UCSD-AML1 (cell line): ENCODE measurements at regions not wholly inside any gene's neighbourhood (a gene's known extent, or its start where the extent isn't known, plus 50 kb on each side); places are given as distances from the start of the nearest gene placed in this dataset.
"Not testable (repeated sequence)": the region's sequence is repeated elsewhere in the genome, so short reads cannot be mapped to it uniquely, and the experiment has no call there.

Experiments used
- DNase-seq: peaks from one replicate; lab custom pipeline; 2025; ENCODE audit not compliant: unreplicated experiment; lab: John Stamatoyannopoulos, UW

DNA sequence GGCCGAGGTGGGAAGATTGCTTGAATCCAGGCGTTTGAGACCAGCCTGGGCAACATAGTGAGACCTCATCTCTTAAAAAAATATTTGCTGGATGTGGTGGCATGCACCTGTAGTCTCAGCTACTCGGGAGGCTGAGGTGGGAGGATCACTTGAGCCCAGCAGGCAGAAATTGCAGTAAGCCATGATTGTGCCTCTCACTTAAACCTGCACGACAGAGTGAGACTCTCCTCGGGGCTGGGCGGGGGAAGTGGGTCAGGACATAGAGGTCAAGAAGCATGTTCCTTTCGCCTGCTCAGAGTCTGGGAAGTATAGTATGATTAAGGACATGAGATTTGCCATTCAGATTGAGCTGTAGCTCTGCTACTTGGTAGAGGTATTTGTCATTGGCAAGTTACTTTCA, 52.3 kb downstream of the SEPTIN7 start:
- DNase-seq = not testable (repeated sequence)

DNA sequence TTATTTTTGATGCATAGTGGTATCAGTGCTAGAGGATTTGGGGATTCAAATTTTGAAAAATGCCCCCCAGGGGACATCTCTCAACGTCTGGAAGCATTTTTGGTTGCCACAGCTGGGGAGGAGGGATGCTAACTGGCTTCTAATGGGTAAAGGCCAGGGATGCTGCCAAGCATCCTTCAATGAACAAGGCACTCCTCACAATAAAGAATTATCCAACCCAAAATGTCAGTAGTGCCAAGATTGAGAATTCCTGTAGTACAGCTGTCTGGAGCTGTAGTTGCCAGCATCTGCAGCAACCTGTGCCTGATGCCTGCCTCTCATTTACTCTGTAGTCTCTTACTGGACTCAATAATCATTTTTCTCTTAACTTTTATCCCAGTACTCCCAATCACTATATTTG, 53.5 kb downstream of the SEPTIN7 start:
- DNase-seq = no peak

DNA sequence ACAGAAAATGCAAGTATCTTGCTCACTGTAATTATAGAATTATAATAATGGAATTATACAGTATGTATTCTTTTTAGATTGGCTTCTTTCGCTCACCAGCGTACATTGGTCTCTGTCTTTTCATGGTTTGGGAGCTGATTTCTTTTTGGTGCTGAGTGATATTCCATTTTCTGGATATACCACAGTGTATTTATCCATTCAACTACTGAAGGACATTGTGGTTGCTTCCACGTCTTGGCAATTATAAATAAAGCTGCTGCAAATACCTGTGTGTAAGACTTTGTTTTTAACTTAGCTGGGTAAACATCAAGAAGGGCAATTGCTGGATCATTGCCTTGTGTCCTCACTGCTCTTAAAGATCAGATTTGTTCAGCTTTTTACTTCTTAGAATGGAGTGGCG, 55.3 kb downstream of the SEPTIN7 start:
- DNase-seq = no peak

DNA sequence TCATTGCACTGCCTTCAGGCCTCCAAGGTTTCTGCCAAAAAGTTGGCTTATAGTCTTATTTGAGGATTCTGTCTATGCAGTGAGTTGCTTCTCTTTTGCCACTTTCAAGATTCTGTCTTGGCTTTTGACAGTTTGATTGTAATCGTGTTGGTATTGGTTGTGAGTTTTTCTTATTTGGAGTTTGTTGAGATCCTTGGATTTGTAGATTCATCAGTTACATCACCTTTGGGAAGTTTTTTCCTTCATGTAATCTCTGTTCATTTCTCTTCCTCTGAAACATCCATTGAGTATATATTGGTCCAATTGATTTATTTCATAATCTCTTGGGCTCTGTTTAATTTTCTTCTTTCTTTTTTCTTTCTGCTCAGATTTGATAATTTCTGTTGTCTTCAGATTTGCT, 59.8 kb downstream of the SEPTIN7 start:
- DNase-seq = no peak

DNA sequence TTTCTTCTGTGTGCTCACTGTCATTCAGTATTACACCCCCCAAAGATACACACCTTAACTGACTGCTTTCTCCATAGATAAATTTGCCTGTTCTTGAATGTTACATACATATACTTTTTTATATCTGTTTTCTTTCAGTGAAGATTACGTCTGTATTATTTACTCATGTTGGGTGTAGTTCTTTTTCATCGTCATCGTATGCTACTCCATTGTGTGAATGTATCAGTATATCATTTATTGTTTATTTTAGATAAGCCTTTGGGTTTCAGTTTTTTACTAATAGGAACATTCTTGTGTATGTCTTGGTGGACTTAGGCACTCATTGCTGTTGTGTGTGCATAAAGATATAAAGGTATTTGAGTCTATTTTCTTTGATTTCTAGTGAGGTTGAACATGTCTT, 64.4 kb downstream of the SEPTIN7 start:
- DNase-seq = no peak

DNA sequence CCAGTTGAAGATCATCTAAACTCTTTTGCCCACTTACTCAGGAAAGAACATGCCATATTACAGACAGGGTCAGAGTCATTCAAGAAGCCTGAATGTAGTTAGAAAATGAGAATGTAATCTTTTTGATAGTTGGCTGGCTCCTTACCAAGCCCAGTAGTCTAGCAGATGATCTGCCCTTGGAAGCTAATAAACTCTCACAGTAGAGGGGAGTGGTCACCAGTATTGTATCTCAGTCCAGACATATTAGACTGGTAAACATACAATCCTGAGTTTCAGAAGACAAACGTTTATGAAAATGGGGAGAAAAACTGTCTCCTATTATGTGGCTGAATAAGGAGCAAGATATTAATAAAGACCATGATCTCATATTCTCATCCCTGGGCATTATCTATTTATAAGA, 65.3 kb downstream of the SEPTIN7 start:
- DNase-seq = no peak

DNA sequence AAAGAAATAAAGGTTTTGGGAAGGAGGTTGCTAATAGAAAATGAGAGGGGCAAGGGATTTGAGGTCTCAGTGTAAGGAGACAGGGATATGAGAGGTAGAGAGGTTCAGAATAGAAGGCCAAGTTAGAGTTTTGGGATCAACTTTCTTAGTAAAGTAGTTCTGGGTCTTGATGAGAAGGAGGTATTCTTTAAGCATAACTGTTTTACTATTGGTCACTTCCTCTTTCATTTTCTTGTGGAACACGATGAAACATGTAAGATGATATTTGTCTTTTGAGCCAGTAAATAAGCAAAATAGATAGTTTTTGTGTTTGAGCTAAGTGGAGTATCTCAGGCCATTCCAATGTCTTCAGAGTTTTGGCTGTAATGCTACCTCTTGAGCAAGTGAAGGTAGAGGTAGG, 68.3 kb downstream of the SEPTIN7 start:
- DNase-seq = not testable (repeated sequence)

DNA sequence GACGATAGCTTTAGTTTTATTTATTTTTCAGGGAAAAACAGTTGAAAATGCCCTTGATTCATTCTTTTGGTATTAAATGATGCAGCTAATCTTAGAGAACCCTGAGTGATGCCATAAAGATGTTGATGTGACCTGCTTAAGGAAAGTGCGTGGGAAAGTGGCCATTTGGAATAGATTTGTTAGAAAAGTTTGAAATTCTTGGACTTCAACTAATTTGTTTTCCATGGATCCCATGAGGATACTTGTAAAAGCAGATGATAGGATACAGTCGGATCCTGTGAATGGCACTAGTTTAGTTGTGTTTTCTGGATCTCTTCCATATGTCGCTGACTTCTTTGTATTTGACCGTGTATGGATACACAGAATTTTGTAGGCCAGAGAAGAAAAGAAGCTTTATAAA, 69.0 kb downstream of the SEPTIN7 start:
- no peak for DNase-seq

DNA sequence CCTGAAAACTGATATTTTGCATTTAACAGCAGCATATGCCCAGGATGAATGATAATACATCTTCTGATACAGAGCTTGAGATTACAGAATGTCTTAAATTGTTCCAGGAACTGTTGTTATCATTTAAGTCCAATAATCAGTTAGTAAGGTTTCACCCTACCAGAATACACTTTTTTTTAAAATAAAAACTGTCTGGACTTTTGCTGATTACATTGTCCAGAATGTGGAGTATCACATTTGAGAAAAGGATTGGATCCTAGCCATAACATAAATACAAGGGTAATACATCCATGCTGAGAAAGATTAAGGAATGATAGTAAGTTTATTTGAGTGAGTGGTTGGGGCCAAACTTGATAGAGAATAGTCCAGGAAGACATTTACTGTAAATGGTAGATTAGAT, 71.0 kb downstream of the SEPTIN7 start:
- no peak for DNase-seq

DNA sequence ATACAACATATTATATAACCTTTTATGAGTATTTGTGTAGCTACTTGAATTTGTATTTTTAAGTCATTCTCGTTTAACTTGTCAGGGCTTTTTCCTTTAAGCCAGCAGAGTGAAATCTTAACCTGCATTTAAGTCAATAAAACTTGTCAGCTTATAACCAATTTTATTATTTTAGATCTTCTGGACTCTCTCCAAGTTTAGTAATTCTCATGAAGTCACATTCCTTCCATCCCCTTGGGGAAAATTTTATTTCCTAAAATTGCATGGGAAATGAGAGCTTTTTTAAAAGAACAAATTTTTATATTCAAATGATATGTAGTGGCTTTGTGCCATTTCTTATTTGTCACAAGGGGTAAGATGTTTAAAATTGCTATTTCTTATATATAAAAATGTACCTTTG, 74.0 kb downstream of the SEPTIN7 start:
- no peak for DNase-seq

DNA sequence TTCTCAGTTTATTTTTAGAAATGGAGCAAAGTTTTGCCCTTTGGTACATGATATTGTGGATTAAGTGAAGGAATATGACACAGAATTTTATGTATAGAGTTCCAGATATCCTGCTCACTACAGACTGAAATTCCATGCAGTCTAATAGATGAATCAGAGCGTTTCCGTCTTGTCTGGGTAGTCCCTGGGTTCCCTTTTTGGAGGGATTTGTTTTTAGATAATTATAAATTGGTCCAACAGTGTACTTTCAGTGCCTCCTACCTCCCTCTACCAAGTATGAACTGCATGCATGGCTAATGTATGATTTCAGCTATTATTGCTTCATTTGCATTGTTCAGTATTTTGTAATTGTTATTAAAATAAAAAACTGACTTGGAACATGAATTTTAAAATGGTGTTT, 74.4 kb downstream of the SEPTIN7 start:
- DNase-seq = no peak

DNA sequence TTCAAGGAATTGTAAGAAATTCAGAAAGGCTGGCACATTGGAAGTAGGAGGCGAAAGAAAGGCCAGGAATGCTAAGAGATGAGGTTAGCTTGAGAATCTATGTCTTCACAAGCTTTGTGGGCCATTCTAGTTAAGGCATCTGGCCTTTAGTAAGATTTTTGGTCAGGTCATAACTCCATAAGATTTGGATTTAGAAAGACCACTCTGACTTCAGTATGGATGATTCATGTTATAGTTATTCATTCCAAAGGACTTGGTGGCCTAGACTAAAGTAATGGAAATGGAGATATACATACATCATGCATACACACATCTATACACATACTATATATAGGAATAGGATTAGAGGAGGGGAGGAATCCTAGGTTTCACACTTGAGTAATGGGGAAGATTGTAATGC, 77.5 kb downstream of the SEPTIN7 start:
- no peak for DNase-seq

DNA sequence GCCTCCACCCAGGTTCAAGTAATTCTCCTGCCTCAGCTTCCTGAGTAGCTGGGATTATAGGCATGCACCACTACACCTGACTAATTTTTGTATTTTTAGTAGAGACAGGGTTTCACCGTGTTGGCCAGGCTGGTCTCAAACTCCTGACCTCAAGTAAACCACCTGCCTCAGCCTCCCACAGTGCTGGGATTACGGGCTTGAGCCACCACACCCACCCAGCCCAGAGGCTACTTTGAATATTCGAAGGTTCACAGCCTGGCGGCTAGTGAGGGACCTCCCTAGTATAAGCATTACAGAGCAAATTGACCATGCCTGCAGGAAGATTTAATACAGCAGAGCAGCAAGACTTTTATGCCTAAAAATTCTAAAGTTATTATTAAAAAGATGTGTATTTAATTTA, 86.6 kb downstream of the SEPTIN7 start:
- DNase-seq = not testable (repeated sequence)

DNA sequence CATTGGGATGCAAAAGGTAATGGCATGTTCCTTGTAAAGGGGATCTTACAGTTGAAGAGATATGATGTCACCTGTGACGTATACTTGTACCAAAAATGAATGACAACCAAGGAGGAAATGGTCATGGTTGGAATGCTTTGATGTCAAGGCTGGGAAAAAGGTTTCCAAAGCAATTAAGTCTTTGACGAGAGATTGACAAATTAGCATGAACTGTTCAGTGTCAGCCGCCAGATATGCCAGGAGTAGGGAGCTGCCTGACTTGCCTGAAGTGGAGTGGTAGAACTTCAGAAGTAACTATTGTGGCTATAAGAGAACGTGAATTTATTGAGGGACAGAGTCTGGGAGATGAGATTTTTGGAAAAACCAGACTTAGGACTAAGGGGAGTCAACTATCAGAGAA, 88.1 kb downstream of the SEPTIN7 start:
- DNase-seq = no peak

DNA sequence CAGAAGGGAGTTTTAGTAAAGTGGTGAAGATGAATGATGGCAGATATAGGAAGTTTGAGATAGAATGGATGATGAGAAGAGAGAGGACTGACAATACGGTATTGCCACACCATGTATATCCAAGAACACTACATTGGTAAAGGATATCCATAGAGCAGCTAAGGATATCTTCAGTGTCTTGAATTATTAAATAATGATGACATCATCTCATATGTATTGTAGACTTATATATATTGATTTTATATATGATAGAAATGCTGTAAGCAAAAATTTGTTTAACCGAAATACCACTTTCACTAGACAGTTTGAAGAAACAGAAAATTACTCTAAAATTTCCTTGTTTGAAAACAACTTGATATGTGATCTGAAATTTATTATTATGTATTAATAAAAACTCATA, 89.0 kb downstream of the SEPTIN7 start:
- no peak for DNase-seq

DNA sequence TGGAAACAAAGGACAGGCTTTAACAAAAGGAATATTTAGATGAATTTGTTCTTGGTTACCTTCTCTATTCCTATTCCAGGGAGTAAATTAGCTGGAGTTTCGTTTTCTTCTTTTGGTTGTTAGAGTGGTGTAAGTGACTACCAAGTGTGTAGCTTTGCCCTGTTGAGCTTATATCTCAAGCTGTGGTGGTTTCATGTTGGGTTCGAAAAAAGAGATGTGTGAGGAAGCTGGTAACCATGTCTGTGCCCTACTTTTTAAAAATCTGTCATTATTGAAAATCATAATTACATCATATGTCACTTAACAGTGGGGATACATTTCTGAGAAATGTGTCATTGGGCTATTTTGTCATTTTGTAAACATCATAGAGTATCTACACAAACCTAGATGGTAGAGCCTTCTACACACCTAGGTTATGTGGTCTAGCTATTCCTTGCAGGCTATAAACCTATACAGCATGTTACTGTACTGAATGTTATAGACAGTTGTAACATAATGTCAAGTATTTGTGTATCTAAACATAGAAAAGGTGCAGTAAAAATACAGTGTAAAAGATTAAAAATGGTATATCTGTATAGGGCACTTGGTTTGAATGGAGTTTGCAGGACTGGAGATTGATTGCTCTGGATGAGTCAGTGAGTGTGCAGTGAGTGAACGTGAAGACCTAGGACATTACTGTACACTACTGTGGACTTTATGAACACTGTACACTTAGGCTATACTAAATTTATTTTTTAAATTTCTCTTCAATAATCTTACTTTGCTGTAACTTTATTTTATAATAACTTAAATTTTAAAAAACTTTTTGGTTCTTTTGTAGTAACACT, 90.4 kb downstream of the SEPTIN7 start:
- DNase-seq = no peak

DNA sequence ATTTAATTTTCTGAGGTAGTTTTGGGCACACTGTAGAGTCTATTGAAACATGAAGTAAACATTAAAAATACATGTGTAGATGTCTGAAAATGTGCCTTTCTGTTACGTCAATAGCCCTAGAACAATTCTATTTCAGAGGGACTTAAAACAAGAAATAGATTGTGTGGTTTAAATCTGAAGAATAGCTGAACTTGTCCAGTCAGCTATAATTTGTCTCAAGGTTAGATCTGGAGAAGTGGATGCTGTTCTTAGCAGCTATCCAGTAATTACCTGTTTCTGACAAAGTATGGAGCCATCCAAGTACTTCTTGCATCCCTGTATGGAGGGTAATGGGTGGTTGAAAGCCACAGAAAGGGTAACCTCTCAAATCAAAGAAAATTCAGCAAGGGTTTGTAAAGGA, 92.8 kb downstream of the SEPTIN7 start:
- DNase-seq = no peak

DNA sequence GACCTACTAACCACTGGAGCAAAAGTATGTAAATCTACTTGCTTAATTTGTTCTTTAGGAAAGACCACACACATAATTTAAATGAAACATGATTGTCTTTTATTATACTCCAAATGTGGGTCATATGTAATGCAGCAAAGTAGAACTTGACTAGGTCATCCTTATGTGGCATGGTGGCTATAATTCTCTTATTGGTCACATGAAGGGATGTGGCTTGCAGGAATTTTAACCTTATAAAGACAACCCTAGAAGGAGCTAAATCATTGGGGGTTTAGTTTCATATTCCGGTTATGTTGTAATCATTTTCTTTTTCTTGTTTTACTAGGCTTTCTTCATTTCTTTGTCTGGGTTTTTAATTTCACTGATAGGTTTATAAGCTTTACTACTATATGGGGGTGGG, 93.9 kb downstream of the SEPTIN7 start:
- DNase-seq = no peak

DNA sequence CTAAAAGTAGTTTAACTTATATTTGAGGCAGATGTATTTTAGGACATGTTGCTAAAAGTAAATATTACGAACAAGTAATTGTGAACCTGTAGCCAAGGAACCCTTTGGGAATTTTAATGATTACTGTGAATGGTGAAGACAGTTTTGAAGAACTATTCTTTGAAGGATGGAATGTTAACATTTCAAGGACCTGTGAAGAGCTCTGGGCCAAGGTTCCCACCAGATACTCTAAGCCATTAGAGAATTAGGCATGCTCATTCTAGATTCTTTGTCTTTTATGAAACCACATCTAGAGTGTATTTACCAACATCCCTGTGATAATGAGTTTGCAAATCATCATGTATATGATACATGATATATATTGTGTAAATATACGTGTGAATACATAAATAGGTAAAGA, 99.8 kb downstream of the SEPTIN7 start:
- DNase-seq = no peak

DNA sequence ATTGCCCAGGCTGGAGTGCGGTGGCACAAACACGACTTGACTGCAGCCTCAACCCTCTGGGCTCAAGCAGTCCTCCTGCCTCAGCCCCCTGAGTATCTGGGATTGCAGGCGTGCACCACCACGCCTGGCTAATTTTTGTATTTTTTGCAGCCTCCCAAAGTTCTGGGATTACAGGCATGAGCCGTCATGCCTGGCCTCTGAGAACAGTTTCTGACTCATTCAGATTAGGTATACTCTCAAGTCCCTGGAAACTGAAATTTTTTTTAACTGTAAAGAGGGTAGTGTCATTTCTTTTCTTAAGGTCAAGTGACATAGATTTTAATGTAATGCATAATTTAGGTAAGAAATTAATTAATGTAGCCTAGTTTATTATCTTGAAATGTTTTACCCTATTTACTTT, 104.7 kb downstream of the SEPTIN7 start:
- DNase-seq = no peak

DNA sequence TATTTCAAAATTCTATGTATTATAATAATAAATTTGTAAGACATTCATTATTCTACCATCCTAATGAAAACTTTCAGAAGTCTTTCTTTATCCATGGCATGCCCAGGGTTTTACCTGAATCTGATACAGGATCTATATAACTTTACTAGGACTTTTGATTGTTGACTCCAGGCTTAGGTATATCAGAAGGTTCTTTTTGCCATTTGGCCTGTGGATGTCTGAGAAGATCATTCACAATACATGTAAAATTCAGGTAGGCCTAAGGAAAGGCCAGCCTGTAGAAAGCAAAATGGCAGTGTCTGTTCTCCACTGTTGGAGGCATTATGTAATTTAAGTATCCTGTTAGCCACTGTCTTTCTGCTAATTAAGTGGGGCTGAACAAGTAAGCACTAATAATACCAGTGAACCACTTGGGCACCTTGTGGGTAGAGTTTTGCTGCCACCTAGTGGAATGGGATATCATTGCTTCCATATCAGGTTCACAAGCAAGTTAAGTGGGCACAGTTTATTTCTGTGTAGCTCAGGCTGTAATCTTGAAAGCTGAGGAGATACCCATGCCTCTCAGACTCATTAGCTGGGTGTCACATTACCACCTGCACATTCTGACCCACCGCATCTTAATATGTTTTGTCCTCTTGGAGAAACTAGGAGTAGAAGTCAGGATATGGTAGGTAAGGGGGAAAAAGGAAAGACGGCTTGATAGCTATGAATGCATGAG, 105.5 kb downstream of the SEPTIN7 start:
- DNase-seq = peak; percentile 9

DNA sequence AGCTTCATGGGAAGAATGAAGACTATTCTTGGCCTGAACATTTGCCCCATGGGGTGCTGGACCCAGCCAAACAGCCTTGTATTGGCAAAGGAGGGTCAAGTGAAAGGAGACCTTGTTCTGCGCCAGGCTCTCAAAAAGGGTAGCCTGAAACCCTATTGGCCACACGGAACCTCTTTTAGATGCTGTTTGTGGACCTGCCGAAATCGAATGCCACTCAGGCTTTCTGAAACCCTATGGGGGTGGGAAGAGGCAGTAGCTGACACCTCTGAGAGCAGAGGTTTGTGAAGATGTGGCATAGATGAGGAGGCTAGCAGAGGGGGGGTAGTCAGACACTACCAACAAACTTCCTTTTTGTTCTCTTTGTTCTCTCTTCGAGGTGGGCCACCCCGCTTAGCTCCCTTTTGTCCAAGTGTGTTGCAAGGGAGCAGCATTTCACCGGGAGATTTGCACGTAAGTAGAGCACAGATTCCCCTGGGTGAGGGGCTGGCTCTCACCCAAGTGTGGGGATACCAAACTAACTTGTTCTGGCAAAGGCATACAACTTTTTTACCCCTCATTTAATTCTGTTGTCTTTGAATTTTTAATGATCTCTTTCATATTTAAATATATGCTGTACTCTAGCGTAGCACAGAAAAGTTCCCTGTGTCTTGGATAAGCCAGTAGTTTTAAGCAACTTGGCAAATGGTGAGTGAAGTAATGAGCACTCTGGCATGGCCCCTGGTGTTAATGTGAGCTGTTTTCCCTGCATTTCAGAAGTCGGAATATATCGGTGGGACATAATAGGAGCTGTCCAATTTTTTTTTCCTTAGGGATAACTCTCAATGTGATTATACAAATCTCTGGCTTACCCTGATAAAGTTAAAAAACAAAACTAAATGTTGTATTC, 107.7 kb downstream of the SEPTIN7 start:
- no peak for DNase-seq
